Fibroblast of gingiva (primary cell): ENCODE measurements at regions not wholly inside any gene's neighbourhood (a gene's known extent, or its start where the extent isn't known, plus 50 kb on each side); places are given as distances from the start of the nearest gene placed in this dataset.
A peak's percentile ranks its signal among the peaks of the same experiment; 100 is the strongest.

Experiments
- DNase-seq: peaks from one replicate; pipeline ENCODE4 v3.0.0-alpha.2; 2011; ENCODE audit warnings: low read depth

DNA sequence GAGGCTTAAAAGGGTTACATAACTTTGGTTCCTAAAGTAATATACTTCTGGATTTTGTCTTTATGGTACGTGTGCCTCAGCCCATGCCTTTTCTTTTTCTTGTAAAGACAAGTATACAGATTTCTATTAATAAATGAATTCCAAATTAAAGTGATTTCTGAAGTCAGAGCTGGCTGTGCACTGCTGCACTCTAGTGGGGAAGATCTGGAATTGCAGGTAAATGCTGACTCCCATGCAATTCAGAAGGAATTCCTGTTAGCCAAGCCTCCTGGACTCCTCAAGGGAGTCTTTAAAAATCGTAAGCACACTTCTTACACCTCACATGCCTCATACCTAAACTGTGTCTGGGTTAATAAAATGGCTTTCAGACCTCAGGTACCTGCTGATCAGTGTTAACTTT, 118.4 kb upstream of the SLC7A1 start:
- no peak for DNase-seq

DNA sequence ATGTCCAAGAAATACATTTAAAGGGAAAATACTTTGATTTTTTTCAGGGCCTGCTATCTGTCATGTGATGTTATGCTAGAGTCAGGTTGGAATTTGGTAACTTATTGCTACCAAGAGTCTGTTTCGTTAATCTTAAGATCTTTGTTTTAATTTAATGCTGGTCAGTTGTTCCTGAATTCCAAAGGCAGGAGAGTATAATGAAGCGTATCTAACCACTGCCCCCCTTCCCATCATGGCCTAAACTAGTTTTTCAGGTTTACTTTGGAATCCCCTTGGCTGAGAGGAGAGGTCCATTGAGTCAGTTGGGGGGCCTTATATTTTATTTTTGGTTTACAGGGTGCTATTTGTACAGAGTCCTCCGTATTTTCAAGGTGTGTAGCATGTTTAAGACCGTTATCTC, 116.3 kb upstream of the SLC7A1 start:
- DNase-seq, result no peak

DNA sequence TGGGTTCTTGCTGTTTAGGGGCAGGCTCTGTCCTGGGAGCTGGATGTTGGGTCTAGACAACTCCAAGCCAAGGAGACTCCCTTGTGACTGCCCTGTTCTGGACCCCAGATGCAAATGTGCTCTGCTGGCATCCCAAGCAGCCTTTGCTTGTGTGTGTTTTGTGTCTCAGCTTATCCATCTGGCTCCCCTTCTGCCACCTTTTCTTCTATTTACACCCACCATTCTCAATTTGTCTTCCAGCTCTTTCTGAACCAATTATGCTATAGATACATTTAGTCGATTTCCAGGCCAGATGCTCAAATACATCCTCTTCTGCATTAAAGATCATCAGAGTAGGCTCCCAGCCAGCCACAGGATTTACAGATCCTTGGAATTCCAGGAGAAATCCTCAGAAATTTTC, 115.0 kb upstream of the SLC7A1 start:
- DNase-seq, result no peak

DNA sequence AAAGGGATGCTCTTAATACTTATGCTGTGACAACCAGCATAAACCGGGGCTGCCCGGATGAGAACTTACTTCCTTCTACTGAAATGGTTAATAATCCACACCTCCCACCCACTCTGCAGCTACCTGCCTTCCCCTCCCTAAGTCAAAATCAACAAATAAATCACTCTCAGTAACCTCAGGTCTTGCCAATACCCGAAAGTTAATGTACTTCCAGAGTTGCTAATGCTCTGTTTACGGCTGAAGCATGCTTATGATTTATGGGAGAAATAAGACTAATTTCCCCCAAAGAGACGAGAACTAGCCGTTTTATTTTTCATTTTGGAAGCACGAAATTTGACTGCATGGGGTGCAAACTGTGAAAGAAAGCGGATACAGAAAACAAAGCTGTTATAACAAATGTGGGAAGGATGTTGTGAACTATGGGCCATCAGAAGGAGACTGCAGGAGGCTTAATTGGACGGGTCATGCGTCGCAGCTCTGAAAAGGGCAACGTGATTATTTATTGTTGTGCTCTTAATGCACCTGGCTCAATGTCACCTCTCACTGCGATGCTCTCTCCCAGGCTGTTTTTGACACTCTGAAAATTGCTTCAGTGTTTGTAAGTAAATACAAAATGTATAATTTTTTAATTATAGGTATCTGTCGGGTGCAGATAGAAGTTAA, 114.0 kb upstream of the SLC7A1 start:
- DNase-seq, result no peak

DNA sequence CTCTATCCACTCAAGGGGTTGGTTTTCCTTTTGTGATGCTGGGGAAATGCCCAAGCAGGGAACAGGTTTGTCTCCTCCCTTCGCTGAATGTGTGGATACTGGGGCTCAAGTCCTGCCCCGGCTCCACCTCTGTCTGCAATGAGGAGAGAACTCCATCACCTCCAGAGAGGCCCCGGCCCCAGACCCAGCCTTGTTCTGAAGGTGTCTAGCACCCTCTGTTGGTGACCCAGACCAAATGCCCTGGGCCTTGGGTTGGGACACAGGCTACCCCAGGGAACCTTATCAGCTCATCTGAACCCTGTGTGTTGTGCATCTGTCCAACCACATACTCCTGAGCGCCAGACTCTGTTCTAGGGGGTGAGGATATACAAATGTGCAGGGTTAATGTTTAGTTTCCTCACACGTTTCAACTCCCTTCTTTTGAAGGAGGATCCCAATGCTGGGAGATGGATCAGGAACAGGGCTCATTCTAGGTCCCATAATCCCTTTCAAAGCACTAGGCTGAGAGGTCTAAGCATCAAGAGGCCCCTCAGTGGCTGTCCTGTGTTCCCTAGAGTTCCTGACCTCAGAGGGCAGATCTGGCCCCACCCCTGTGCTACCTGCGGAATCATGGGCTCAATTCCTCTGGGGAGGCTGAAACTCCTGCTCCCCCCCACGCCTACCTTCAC, 112.5 kb upstream of the SLC7A1 start:
- DNase-seq, result peak; percentile 31

DNA sequence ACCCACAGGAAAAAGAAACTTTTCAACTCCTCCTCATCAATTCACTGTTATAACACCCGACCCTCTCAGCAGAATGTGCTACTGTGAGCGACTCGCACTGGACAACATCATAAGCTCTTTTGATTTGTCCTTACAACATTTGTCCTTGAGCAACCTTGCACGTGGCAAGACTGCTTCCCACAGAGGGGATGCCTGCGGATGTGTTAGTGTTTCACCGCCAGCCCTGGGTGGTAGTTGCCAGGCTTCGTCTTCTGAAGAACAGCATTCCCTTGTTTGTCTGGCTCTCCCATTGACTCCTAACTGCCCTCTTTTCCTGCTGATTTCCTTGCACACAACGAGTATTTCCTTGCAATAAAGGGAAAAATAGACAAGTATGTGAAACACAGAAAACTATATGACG, 111.4 kb upstream of the SLC7A1 start:
- no peak for DNase-seq

DNA sequence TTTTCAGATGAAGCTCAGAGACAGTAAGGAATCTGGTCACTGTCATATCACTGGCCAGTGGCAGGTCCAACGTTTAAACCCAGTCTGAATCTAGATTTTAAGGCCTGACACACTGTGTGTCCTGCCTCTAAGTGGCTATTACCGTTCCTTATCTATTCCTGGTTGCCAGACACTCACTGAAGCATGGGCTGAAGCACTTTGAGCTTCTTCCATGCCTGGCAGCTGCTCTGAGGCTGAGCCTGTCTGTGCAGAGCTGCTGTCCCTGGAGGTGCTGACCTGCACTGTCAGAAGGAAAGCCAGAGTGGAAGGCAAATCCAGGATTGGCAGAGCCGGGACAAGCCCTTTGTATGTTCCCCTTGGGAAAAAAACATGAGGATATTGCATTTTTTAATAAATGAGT, 109.2 kb upstream of the SLC7A1 start:
- DNase-seq, result no peak

DNA sequence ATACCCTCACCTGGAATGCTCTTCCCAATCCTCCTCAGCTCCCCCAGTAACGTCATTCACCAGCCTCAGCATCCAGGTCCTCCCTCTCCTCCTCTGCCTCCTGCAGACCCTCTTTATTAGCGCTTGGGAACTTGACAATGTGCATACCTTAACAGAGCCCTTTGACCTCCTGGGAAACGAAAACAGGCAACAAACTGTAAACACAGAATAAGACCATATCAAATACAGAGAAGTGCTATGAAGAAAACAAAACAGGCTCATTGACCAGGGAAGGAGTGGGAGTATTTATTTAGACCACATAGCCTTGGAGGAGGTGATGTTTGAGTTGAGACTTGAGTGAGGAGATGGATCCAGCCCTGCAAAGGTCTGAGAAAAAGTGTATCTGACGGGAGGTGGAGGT, 107.9 kb upstream of the SLC7A1 start:
- DNase-seq, result no peak

DNA sequence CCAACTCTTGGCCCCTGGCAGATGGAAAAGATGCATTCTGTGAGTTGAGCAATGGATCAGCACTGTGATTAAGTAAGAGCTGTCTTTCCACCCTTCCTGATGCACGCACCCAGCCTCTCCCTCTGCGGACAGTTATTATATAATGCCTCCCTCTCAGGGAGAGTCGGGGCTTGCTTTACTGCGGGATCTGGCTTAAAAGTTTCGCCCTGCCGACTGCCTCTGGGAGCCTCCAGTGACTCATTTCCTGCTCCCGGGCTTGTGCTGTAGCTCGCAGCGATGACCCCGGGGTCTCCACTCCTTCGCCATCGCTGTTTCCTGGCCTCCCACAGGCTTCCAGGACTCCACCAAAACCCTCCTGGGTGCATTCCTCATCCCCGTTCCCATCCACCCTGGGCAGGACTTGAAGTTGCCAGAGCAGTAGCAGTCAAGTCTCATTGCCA, 107.4 kb upstream of the SLC7A1 start:
- peak; percentile 77 for DNase-seq

DNA sequence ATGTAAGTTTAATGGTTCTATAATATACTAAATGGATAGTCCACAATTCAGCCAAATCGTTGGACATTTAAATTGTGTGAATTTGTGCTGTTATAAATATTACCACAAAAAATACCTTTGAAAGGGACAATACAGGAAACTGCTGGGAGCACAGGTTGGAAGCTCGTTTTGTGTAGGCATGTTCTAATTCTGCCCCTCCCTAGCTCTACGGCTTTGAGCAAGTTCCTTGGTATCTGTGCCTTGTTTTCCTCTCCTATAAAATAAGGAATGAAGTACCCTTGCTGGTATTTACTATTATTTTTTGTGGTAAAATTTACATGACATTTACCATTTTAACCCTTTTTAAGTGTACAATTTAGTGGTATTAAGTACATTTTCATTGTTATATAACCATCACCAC, 102.6 kb upstream of the SLC7A1 start:
- no peak for DNase-seq

DNA sequence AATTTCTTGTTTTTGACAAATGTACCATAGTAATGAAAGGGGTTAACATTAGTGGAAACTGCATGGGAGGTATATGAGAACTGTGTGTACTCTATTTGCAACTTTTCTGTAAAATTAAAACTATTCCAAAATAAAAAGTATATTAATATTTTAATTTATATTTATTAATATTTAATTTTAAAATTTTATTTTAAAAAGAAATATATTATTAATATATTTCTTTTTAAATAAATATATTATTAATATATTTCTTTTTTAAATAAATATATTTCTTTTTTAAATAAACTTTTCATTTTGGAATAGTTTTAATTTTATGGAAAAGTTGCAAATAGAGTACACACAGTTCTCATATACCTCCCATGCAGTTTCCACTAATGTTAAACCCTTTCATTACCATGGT, 101.1 kb upstream of the SLC7A1 start:
- no peak for DNase-seq

DNA sequence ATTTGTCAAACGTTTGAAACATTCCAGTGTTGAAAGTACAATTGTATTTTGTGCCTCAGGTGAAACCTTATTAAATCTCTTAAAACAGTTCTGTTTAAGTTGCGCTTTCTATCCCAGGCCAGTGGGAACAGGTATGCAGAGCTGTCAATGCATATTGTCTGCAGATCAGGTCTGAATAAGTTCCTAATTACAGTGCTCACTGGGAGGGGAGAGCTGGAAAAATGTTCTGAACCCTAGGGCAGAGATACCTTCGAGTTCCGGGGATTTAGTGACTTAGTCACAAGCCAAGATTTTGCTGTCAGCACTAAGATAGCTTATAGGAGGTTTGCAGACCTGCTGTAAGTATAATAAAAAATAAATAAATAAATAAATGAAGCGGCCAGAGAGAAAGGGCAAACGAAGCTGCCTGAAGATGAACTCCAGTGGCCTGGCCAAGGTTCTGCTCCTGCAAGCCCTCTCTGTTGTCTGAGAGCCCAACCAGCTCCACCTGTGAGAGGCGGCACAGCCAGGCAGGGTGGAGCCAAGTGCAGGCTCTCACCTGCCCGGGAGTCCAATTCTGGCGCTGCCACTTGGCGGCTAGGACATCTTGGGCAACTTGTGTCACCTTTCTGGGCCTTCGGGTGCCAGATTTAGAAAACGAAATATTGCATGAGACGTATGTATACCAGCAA, 97.9 kb upstream of the SLC7A1 start:
- no peak for DNase-seq

DNA sequence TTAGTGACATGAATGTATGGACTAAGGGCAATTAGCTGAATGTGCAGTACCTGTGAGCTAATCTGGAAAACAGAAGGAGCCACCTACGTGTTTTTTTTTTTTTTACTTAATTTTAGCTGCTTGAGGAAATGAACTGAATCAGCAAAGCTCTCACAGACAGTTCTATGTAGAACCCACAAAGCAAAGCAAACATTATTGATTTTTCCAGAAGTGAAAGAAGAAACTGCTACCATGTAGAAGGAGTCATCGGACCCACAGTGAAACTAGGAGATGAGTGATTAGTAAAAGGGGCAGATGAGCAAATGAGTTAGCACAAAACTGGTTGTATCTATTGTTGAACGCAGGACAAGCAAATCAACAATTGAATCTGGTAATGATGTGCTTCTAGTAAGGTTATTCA, 94.1 kb upstream of the SLC7A1 start:
- no peak for DNase-seq

DNA sequence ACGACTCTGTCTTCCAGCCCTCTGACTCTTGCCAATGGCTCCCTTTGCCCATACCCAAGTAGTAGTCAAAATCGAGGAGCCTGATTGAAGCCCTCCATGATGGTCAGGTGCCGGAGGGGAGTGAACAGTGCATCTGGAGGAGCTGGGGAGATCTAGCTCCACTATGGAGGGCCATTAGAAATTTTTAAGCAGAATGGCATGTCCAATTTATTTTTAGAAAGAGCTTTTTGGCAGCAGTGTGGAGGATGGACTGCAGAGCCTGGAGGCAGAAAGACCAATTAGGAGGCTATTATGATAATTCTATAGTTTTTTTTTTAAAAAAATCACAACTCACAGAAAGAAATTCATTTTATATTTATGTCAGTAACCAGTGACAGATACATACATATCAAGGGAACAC, 92.7 kb upstream of the SLC7A1 start:
- no peak for DNase-seq

DNA sequence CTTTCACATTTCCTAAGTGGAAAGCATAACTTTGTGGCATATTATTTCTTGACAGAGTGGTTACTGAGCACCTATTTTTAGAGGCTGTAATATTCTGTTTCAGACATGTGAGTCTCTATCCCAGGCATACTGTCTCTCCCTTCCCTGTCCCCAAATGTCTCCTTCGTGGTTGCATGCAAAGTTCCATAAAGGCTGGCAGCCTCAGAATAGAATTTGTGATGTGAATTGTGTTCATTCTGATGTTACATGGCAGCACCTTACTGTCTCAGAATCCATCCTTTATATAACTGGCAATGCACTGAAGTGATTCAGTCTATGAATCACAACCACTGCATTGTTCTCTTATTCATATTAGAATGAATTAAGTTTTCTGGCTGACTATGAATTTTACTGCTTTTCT, 89.0 kb upstream of the SLC7A1 start:
- DNase-seq, result no peak

DNA sequence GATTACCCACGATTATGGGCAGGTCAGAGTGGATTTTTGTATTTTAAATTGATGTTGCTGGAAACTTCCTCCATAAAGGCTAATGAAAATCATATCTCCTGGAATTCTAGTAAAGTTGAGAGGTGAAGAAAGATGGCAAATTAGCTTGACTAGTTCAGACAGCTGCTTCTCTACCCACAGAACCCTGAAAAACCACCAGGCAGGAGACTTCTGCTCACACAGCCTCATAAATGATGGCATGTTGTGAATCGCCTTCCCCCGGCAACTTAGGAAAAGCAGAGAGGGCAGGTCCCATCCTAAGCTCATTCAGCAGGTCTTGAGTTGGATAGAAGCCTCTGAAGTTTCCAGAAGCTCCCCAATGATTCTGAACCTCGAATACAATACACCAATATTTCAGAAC, 87.6 kb upstream of the SLC7A1 start:
- DNase-seq, result no peak

DNA sequence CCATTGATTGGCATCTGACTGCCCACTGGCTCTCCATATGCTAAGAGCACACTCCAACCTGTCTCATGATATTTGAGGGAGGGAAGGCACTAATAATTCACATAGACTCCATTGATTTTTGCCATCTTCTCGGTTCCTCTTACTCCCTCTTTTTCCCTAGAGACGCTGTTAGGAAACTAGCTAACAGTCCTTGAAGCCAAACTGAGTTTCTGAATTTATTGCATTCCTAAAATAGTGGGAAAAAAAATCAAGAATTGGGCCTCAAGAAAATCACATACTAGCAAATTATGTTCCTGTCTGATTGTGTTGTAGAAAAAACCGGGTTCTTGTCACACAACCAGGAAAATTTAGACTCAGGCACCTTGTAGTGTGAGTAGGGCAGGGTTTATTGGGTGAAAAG, 86.4 kb upstream of the SLC7A1 start:
- no peak for DNase-seq

DNA sequence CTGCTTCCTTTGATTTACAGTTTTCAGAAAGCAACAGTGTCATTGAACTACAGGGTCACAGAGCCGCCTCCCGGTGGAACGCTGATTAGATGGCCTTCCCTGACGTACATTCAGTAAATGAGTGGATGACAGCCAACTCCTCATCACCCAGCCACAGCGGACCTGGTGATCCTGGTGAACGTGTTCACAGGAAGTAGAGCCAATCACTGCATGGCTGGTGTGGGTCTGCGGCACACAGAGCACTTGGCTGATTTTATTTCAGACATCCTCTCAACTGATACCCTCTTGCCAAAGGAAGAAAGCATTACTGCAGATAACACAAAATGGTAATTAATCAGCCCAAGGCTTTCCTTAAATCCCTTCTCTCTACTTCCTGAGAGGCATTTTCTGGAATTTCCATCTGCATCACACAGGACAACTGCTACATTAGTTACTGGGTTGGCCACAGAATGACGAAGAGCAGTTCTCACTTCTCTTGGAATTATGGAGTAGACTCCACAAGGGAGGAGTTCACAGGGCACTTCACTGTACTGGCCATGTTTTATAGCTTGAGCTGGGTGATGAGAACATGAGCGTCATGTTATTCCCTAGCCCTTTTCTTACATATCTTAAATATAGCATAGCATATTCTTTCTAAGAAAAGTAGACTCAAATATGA, 84.0 kb upstream of the SLC7A1 start:
- DNase-seq, result no peak

DNA sequence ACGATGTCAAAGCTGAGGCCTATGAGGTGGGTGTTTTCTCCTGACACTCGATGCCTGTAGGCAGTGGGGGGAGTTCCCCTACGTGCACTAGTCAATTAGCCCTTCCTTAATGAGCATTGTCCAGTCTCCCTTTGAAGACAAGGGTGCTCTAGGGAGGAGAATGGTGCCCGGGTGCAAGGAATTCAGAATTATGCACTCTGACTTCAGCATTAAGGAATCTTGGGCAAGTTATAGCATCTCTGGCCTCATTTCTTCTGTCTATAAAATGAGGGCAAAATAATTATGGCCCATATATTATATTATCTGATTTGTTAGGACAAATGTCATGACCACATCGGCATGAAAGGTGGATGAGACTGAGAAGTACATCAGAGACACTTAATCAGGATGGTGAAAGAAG, 82.1 kb upstream of the SLC7A1 start:
- DNase-seq, result no peak

DNA sequence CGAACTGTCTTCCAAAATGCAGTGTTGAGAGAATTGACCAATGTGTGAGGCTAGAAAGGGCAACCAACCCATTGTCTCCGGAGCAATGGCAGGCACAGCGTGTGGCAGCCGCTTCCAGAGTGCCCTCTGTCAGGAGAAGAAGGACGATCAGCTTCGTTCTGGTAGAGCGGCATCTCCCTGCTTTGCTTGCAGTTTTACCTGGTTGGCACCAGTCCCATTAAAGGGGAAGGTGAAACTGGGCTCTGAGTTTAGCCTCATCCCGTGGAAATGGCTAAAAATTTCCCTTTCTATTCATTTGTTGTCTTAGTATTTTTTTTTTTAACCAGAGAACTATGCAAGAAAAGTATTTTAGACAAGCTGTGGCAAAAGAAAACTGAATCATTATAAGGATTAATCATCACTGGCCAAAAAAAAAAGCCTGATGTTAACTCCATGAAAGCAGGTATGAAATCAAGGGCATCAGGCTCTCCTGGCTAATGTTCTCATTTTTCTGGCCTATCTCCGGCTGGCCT, 81.5 kb upstream of the SLC7A1 start:
- DNase-seq, result no peak

DNA sequence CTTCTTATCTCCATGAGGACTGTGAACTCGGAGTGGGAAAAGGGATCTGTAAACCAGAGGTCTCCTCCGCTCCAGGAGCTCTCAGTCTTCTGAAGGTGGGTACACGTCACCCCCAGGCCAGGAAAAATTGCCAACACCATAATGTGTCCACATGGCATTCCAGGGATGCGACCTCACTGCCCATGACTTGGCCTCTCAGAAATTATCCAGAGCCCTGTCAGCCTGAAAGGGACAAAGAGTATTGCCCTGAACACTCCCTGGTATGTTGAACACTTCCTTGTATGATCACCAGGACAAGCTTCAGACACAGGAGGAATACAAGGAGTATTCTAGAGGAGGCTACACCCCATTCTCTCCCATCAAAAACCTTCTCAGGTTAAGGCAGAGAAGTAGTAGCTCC, 81.0 kb upstream of the SLC7A1 start:
- DNase-seq, result no peak

DNA sequence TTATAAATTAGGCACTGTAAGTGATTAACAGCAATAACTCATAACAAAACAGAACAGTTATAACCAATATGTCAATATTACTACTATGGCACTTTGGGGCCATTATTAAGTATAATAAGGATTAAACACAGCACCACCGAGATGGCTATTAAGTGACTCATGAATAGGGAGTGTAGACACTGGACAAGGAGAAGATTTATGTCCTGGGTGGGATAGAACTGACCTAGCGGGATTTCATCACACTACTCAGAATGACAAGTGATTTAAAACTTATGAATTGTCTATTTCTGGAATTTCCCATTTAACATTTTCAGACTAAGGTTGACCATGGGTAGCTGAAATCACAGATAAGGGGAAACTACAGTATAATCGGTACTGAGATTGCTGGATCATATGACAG, 79.0 kb upstream of the SLC7A1 start:
- DNase-seq, result no peak

DNA sequence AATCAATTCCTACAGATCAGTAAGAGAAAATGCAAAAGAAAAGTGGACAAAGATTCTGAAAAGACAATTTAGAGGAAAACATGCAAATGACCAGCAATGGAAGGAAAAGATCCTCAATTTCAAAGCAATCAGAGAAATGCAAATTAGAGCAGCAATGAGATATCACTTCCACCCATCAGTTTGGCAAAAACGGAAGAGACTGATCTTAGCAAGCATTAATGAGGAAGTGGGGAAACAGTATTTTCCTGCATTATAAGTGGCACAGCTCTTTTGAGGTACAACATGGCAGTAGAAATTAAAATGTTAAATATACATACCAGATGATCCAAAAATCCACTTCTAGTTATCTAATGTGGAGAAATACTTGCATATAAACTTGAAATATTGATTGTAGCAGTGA, 69.1 kb upstream of the SLC7A1 start:
- DNase-seq, result no peak
